Osteoblast (primary cell): ENCODE measurements at regions not wholly inside any gene's neighbourhood (a gene's known extent, or its start where the extent isn't known, plus 50 kb on each side); places are given as distances from the start of the nearest gene placed in this dataset.

Experiments used
- DNase-seq: peaks from one replicate; pipeline ENCODE4 v3.0.0; 2011; ENCODE audit warnings: low spot score, mixed read lengths; ENCODE audit not compliant: insufficient read length; ENCODE audit errors: missing footprints
- H2AFZ ChIP-seq: 2 replicates; pipeline ENCODE4 v1.6.0; 2011; ENCODE audit warnings: mild to moderate bottlenecking, low read length
- H3K27ac ChIP-seq: 2 replicates; pipeline ENCODE4 v1.5.1; 2011; ENCODE audit warnings: mild to moderate bottlenecking, low read depth, low read length, moderate library complexity
- H3K27me3 ChIP-seq: 2 replicates; pipeline ENCODE4 v1.6.0; 2012; ENCODE audit warnings: mild to moderate bottlenecking, control low read depth, inconsistent platforms, low read length, moderate library complexity; ENCODE audit not compliant: insufficient read depth
- H3K36me3 ChIP-seq: 2 replicates; pipeline ENCODE4 v1.5.1; 2011; ENCODE audit warnings: mild to moderate bottlenecking, low read length, control low read depth, moderate library complexity; ENCODE audit not compliant: insufficient read depth
- H3K4me1 ChIP-seq: 2 replicates; pipeline ENCODE4 v1.5.1; 2011; ENCODE audit warnings: mild to moderate bottlenecking, low read length, control low read depth, moderate library complexity; ENCODE audit not compliant: insufficient read depth
- H3K4me2 ChIP-seq: 2 replicates; pipeline ENCODE4 v1.6.0; 2011; ENCODE audit warnings: mild to moderate bottlenecking, low read length; ENCODE audit not compliant: insufficient read depth
- H3K4me3 ChIP-seq: fragments of 200-600 bp; sonication (generic); 3 replicates; pipeline ENCODE4 v1.5.1; 2012; ENCODE audit warnings: mild to moderate bottlenecking, low read length, inconsistent platforms; ENCODE audit not compliant: insufficient read depth
- H3K79me2 ChIP-seq: 2 replicates; pipeline ENCODE4 v1.6.0; 2012; ENCODE audit warnings: mild to moderate bottlenecking, low read length, control low read depth, inconsistent platforms; ENCODE audit not compliant: insufficient read depth
- H3K9me3 ChIP-seq: 2 replicates; pipeline ENCODE4 v1.5.1; 2011; ENCODE audit warnings: low read depth, low read length, control low read depth
- H4K20me1 ChIP-seq: 2 replicates; pipeline ENCODE4 v1.6.0; 2012; ENCODE audit warnings: mild to moderate bottlenecking, low read length, control low read depth; ENCODE audit not compliant: insufficient read depth
- CTCF ChIP-seq: IDR thresholded peaks from 2 replicates; pipeline ENCODE4 v1.5.1; 2011; ENCODE audit warnings: mild to moderate bottlenecking, low read depth, low read length, moderate library complexity; ENCODE audit errors: extremely low read depth

GRCh38 chr12:91417650-91418049 lies 235.0 kb upstream of the DCN start:
- H4K20me1 ChIP-seq = no peaks in the 10 kb centered on the region
- no peak for TF ChIP-seq CTCF
- H2AFZ ChIP-seq = no peak overlapping the region
- H3K27me3 ChIP-seq = no peaks in the 10 kb centered on the region
- no peaks in the 10 kb centered on the region for H3K9me3 ChIP-seq
- H3K27ac ChIP-seq = no peak overlapping the region
- no peak overlapping the region for H3K4me2 ChIP-seq
- no peaks in the 10 kb centered on the region for H3K36me3 ChIP-seq
- no peaks in the 10 kb centered on the region for H3K4me1 ChIP-seq
- H3K4me3 ChIP-seq = no peak overlapping the region
- H3K79me2 ChIP-seq = no peaks in the 10 kb centered on the region
- DNase-seq = no peak

DNA sequence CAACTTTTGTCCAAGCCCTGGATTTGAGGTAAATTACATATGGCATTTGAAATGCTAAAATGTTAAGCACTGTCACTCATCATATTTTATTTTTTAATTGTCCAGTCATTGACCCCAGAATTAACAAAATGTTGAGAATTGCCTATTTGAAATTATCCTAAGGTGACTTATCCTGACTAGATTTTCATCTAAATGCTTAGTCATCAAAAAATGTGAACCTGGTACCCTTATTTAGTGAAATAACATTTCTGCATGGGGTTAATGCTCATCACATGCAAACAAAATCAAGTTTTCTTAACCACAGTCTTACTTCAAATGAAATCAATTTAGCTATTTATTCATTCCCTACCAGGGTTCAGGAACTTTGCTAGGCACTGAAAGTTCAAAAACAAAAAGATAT lies 232.0 kb upstream of the DCN start:
- no peak for DNase-seq
- Histone ChIP-seq H3K27ac (no peak overlapping the region), H4K20me1 (no peaks in the 10 kb centered on the region), H3K79me2 (no peaks in the 10 kb centered on the region), H2AFZ (no peak overlapping the region), H3K9me3 (no peaks in the 10 kb centered on the region), H3K4me2 (no peak overlapping the region), H3K36me3 (no peaks in the 10 kb centered on the region), H3K4me3 (no peak overlapping the region), H3K4me1 (no peaks in the 10 kb centered on the region), H3K27me3 (no peaks in the 10 kb centered on the region)
- TF ChIP-seq CTCF = no peak

DNA sequence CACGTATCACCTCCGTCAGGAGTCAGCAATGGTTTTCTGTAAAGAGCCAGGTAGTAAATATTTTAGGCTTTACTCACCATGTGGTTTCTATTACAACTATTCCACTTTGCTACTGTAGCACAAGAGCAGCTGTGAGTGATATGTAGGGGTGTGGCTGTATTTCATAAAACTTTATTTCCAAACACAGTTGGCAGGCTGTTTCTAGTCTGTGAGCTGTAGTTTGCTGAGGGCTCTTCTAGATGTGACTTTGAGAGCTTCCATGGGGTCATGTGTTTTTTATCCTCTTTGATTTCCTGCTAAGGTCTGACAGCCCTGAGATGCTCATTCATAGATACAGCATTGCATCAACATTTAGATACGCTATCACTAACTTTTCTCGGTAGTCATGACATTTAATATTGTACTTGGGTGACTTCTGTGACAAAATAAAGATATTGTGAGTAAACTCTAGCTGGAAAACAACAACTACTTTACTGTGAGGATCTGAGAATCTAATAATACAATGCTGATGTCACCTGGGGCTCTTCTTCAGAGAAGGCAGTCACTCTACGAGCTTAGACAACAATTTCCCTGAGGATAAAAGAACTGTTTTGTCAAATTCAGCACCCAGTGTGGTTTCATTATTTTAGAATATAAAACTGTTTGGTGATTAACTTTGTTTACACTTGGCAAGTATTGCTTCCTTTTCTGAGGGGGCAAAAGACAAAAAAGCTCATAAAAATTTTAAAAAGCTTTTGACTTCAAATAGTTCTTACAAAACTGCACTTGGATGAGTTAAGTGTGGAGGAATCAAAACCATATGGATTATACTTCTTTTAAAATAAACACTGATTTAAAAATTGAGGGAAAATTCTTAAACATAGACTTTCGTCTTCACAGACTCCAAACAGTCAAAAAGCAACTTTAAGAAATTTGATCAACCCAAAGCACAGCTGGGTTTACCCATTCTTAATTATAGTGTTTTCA lies 231.2 kb upstream of the DCN start:
- no peaks in the 10 kb centered on the region for H3K79me2 ChIP-seq
- no peak for TF ChIP-seq CTCF
- no peak overlapping the region for H3K27ac ChIP-seq
- H3K9me3 ChIP-seq = no peaks in the 10 kb centered on the region
- H3K4me2 ChIP-seq = no peak overlapping the region
- no peaks in the 10 kb centered on the region for H3K36me3 ChIP-seq
- DNase-seq = no peak
- H3K4me1 ChIP-seq = no peaks in the 10 kb centered on the region
- H2AFZ ChIP-seq = no peak overlapping the region
- no peak overlapping the region for H3K4me3 ChIP-seq
- H4K20me1 ChIP-seq = no peaks in the 10 kb centered on the region
- H3K27me3 ChIP-seq = no peaks in the 10 kb centered on the region

GRCh38 chr12:91406920-91407341 lies 224.3 kb upstream of the DCN start:
- no peak for DNase-seq
- no peaks in the 10 kb centered on the region for H3K4me1 ChIP-seq
- no peak overlapping the region for H3K27ac ChIP-seq
- H3K4me2 ChIP-seq = no peak overlapping the region
- TF ChIP-seq CTCF = no peak
- H4K20me1 ChIP-seq = no peaks in the 10 kb centered on the region
- H2AFZ ChIP-seq = no peak overlapping the region
- H3K27me3 ChIP-seq = no peaks in the 10 kb centered on the region
- no peaks in the 10 kb centered on the region for H3K79me2 ChIP-seq
- no peak overlapping the region for H3K4me3 ChIP-seq
- H3K9me3 ChIP-seq = no peaks in the 10 kb centered on the region
- no peaks in the 10 kb centered on the region for H3K36me3 ChIP-seq
